ENCODE measurements at regions not wholly inside any gene's neighbourhood (a gene's known extent, or its start where the extent isn't known, plus 50 kb on each side); places are given as distances from the start of the nearest gene placed in this dataset.

DNA sequence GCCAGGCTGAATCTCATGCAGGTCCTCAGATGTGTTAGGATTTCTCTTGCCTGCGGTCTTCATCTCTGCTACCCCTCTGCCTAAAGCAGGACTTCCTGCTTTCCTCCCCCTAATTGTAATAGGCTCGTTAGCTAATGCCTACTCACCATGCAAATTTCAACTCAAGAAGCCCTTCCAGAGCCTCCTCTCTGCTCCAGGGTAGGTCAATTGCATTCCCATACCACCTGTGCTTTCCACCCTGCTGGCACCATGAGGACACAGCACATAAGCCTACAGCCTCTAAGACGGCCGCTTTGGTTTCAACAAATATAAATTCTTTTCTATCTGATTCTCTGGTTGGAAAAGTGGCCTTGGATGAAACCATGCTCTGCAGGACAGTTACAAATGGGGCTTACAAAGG lies 93.9 kb downstream of the QDPR start:
- TF ChIP-seq, protein P1, sequence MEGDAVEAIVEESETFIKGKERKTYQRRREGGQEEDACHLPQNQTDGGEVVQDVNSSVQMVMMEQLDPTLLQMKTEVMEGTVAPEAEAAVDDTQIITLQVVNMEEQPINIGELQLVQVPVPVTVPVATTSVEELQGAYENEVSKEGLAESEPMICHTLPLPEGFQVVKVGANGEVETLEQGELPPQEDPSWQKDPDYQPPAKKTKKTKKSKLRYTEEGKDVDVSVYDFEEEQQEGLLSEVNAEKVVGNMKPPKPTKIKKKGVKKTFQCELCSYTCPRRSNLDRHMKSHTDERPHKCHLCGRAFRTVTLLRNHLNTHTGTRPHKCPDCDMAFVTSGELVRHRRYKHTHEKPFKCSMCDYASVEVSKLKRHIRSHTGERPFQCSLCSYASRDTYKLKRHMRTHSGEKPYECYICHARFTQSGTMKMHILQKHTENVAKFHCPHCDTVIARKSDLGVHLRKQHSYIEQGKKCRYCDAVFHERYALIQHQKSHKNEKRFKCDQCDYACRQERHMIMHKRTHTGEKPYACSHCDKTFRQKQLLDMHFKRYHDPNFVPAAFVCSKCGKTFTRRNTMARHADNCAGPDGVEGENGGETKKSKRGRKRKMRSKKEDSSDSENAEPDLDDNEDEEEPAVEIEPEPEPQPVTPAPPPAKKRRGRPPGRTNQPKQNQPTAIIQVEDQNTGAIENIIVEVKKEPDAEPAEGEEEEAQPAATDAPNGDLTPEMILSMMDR (conservative IDR thresholded peaks at IDR 0.05; ENCODE audit: low read depth in 2 of 2), result no peak
- no peak for TF ChIP-seq POLR2AphosphoS5 (IDR thresholded peaks at IDR 0.05; ENCODE audit: low read depth)
- no peak for TF ChIP-seq EZH2 (IDR thresholded peaks at IDR 0.05; ENCODE audit: low read depth, unreplicated experiment)
- TF ChIP-seq JUNB (IDR thresholded peaks at IDR 0.05; ENCODE audit: unreplicated experiment), result no peak
- TF ChIP-seq, protein P2, sequence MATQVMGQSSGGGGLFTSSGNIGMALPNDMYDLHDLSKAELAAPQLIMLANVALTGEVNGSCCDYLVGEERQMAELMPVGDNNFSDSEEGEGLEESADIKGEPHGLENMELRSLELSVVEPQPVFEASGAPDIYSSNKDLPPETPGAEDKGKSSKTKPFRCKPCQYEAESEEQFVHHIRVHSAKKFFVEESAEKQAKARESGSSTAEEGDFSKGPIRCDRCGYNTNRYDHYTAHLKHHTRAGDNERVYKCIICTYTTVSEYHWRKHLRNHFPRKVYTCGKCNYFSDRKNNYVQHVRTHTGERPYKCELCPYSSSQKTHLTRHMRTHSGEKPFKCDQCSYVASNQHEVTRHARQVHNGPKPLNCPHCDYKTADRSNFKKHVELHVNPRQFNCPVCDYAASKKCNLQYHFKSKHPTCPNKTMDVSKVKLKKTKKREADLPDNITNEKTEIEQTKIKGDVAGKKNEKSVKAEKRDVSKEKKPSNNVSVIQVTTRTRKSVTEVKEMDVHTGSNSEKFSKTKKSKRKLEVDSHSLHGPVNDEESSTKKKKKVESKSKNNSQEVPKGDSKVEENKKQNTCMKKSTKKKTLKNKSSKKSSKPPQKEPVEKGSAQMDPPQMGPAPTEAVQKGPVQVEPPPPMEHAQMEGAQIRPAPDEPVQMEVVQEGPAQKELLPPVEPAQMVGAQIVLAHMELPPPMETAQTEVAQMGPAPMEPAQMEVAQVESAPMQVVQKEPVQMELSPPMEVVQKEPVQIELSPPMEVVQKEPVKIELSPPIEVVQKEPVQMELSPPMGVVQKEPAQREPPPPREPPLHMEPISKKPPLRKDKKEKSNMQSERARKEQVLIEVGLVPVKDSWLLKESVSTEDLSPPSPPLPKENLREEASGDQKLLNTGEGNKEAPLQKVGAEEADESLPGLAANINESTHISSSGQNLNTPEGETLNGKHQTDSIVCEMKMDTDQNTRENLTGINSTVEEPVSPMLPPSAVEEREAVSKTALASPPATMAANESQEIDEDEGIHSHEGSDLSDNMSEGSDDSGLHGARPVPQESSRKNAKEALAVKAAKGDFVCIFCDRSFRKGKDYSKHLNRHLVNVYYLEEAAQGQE (IDR thresholded peaks at IDR 0.05; ENCODE audit: unreplicated experiment), result no peak
- no peak for TF ChIP-seq EZH2phosphoT487 (IDR thresholded peaks at IDR 0.05; ENCODE audit: unreplicated experiment)
- TF ChIP-seq, protein P3, sequence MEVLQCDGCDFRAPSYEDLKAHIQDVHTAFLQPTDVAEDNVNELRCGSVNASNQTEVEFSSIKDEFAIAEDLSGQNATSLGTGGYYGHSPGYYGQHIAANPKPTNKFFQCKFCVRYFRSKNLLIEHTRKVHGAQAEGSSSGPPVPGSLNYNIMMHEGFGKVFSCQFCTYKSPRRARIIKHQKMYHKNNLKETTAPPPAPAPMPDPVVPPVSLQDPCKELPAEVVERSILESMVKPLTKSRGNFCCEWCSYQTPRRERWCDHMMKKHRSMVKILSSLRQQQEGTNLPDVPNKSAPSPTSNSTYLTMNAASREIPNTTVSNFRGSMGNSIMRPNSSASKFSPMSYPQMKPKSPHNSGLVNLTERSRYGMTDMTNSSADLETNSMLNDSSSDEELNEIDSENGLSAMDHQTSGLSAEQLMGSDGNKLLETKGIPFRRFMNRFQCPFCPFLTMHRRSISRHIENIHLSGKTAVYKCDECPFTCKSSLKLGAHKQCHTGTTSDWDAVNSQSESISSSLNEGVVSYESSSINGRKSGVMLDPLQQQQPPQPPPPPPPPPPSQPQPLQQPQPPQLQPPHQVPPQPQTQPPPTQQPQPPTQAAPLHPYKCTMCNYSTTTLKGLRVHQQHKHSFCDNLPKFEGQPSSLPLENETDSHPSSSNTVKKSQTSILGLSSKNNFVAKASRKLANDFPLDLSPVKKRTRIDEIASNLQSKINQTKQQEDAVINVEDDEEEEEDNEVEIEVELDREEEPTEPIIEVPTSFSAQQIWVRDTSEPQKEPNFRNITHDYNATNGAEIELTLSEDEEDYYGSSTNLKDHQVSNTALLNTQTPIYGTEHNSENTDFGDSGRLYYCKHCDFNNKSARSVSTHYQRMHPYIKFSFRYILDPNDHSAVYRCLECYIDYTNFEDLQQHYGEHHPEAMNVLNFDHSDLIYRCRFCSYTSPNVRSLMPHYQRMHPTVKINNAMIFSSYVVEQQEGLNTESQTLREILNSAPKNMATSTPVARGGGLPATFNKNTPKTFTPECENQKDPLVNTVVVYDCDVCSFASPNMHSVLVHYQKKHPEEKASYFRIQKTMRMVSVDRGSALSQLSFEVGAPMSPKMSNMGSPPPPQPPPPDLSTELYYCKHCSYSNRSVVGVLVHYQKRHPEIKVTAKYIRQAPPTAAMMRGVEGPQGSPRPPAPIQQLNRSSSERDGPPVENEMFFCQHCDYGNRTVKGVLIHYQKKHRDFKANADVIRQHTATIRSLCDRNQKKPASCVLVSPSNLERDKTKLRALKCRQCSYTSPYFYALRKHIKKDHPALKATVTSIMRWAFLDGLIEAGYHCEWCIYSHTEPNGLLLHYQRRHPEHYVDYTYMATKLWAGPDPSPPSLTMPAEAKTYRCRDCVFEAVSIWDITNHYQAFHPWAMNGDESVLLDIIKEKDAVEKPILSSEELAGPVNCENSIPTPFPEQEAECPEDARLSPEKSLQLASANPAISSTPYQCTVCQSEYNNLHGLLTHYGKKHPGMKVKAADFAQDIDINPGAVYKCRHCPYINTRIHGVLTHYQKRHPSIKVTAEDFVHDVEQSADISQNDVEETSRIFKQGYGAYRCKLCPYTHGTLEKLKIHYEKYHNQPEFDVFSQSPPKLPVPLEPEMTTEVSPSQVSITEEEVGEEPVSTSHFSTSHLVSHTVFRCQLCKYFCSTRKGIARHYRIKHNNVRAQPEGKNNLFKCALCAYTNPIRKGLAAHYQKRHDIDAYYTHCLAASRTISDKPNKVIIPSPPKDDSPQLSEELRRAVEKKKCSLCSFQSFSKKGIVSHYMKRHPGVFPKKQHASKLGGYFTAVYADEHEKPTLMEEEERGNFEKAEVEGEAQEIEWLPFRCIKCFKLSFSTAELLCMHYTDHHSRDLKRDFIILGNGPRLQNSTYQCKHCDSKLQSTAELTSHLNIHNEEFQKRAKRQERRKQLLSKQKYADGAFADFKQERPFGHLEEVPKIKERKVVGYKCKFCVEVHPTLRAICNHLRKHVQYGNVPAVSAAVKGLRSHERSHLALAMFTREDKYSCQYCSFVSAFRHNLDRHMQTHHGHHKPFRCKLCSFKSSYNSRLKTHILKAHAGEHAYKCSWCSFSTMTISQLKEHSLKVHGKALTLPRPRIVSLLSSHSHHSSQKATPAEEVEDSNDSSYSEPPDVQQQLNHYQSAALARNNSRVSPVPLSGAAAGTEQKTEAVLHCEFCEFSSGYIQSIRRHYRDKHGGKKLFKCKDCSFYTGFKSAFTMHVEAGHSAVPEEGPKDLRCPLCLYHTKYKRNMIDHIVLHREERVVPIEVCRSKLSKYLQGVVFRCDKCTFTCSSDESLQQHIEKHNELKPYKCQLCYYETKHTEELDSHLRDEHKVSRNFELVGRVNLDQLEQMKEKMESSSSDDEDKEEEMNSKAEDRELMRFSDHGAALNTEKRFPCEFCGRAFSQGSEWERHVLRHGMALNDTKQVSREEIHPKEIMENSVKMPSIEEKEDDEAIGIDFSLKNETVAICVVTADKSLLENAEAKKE (CRISPR knock-in tag; IDR thresholded peaks at IDR 0.05), result peak; percentile 24; the same call in 1 of the 2 replicates
- TF ChIP-seq, protein P4, sequence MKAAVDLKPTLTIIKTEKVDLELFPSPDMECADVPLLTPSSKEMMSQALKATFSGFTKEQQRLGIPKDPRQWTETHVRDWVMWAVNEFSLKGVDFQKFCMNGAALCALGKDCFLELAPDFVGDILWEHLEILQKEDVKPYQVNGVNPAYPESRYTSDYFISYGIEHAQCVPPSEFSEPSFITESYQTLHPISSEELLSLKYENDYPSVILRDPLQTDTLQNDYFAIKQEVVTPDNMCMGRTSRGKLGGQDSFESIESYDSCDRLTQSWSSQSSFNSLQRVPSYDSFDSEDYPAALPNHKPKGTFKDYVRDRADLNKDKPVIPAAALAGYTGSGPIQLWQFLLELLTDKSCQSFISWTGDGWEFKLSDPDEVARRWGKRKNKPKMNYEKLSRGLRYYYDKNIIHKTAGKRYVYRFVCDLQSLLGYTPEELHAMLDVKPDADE (IDR thresholded peaks at IDR 0.05), result no peak
- TF ChIP-seq NANOG (IDR thresholded peaks at IDR 0.05; ENCODE audit: borderline replicate concordance), result no peak
- no peak for TF ChIP-seq STAT1 (IDR thresholded peaks at IDR 0.05; ENCODE audit: unreplicated experiment)
- TF ChIP-seq ZNF331 (CRISPR knock-in tag; IDR thresholded peaks at IDR 0.05; ENCODE audit: low read depth), result no peak
- TF ChIP-seq CREB1 (CRISPR knock-in tag; IDR thresholded peaks at IDR 0.05; ENCODE audit: low read depth), result no peak
- no peak for TF ChIP-seq ZNF114 (CRISPR knock-in tag; IDR thresholded peaks at IDR 0.05)

Measured in GM23338 (cell line).